ENCODE measurements at regions not wholly inside any gene's neighbourhood (a gene's known extent, or its start where the extent isn't known, plus 50 kb on each side); places are given as distances from the start of the nearest gene placed in this dataset.

- Histone ChIP-seq H3K4ac (ENCODE audit: low read depth, low read length) (no peak overlapping the region), H4K8ac (ENCODE audit: low read depth, low read length) (no peak overlapping the region), H3K79me2 (ENCODE audit: control insufficient read depth, insufficient read depth, low read length, poor library complexity) (no peaks in the 10 kb centered on the region), H3K27me3 (ENCODE audit: insufficient read depth, low read length) (no peaks in the 10 kb centered on the region), H3K27ac (ENCODE audit: low read depth, low read length) (no peak overlapping the region), H4K91ac (ENCODE audit: low read depth, low read length) (no peak overlapping the region), H2BK5ac (ENCODE audit: low read depth, low read length, poor library complexity) (no peak overlapping the region), H3K14ac (ENCODE audit: low read length) (no peak overlapping the region), H2AK5ac (ENCODE audit: low read length) (no peak overlapping the region), H3K23ac (ENCODE audit: low read length) (no peak overlapping the region), H3K79me1 (ENCODE audit: low read length) (no peaks in the 10 kb centered on the region), H2BK120ac (ENCODE audit: insufficient read depth, low read length, poor library complexity) (no peak overlapping the region), H2AFZ (ENCODE audit: insufficient read depth, low read length, poor library complexity) (no peak overlapping the region), H3K36me3 (ENCODE audit: control insufficient read depth in 1 of 2, insufficient read depth in 2 of 2, low read length in 2 of 2) (no peaks in the 10 kb centered on the region), H3K4me3 (ENCODE audit: low read depth, low read length) (no peak overlapping the region), H3K4me2 (ENCODE audit: low read length) (no peak overlapping the region), H3K18ac (ENCODE audit: low read length) (no peak overlapping the region), H4K12ac (ENCODE audit: low read depth, low read length) (no peak overlapping the region), H2BK12ac (ENCODE audit: low read length) (no peak overlapping the region), H3K9ac (ENCODE audit: low read length) (no peak overlapping the region), H3K9me3 (ENCODE audit: insufficient read depth, low read depth, low read length) (peaks cover 2% of the 10 kb centered on the region), H3K4me1 (ENCODE audit: control insufficient read depth in 1 of 2, insufficient read depth in 2 of 2, low read length in 2 of 2) (no peaks in the 10 kb centered on the region)
- no peak for DNase-seq
- no CpG with 5 or more reads among the region's 3 CpGs for WGBS (ENCODE audit: extremely low coverage, insufficient coverage, insufficient read length)
Measured at GRCh38 chr2:236979664-236980063, 106.0 kb upstream of the COPS8 start.

GRCh38 chr2:236980961-236981360, 104.7 kb upstream of the COPS8 start:
- Histone ChIP-seq H3K4me2 (ENCODE audit: low read length) (no peak overlapping the region), H2BK5ac (ENCODE audit: low read depth, low read length, poor library complexity) (no peak overlapping the region), H3K4me1 (ENCODE audit: control insufficient read depth in 1 of 2, insufficient read depth in 2 of 2, low read length in 2 of 2) (no peaks in the 10 kb centered on the region), H2BK12ac (ENCODE audit: low read length) (no peak overlapping the region), H4K91ac (ENCODE audit: low read depth, low read length) (no peak overlapping the region), H3K36me3 (ENCODE audit: control insufficient read depth in 1 of 2, insufficient read depth in 2 of 2, low read length in 2 of 2) (no peaks in the 10 kb centered on the region), H3K14ac (ENCODE audit: low read length) (no peak overlapping the region), H4K12ac (ENCODE audit: low read depth, low read length) (no peak overlapping the region), H3K4me3 (ENCODE audit: low read depth, low read length) (no peak overlapping the region), H3K9me3 (ENCODE audit: insufficient read depth, low read depth, low read length) (peaks cover 2% of the 10 kb centered on the region), H3K9ac (ENCODE audit: low read length) (no peak overlapping the region), H3K4ac (ENCODE audit: low read depth, low read length) (no peak overlapping the region), H2AFZ (ENCODE audit: insufficient read depth, low read length, poor library complexity) (no peak overlapping the region), H2AK5ac (ENCODE audit: low read length) (no peak overlapping the region), H3K27me3 (ENCODE audit: insufficient read depth, low read length) (no peaks in the 10 kb centered on the region), H3K79me2 (ENCODE audit: control insufficient read depth, insufficient read depth, low read length, poor library complexity) (no peaks in the 10 kb centered on the region), H3K23ac (ENCODE audit: low read length) (no peak overlapping the region), H3K79me1 (ENCODE audit: low read length) (no peaks in the 10 kb centered on the region), H3K18ac (ENCODE audit: low read length) (no peak overlapping the region), H2BK120ac (ENCODE audit: insufficient read depth, low read length, poor library complexity) (no peak overlapping the region), H4K8ac (ENCODE audit: low read depth, low read length) (no peak overlapping the region), H3K27ac (ENCODE audit: low read depth, low read length) (no peak overlapping the region)
- no peak for DNase-seq
- no CpG with 5 or more reads among the region's 3 CpGs for WGBS (ENCODE audit: extremely low coverage, insufficient coverage, insufficient read length)

- H3K27ac ChIP-seq (ENCODE audit: low read depth, low read length), result no peak overlapping the region
- no peak overlapping the region for H2AFZ ChIP-seq (ENCODE audit: insufficient read depth, low read length, poor library complexity)
- H2AK5ac ChIP-seq (ENCODE audit: low read length), result no peak overlapping the region
- no peak overlapping the region for H3K9ac ChIP-seq (ENCODE audit: low read length)
- H3K18ac ChIP-seq (ENCODE audit: low read length), result no peak overlapping the region
- H4K91ac ChIP-seq (ENCODE audit: low read depth, low read length), result no peak overlapping the region
- H3K36me3 ChIP-seq (ENCODE audit: control insufficient read depth in 1 of 2, insufficient read depth in 2 of 2, low read length in 2 of 2), result no peaks in the 10 kb centered on the region
- H3K23ac ChIP-seq (ENCODE audit: low read length), result no peak overlapping the region
- H3K27me3 ChIP-seq (ENCODE audit: insufficient read depth, low read length), result no peaks in the 10 kb centered on the region
- no peaks in the 10 kb centered on the region for H3K79me2 ChIP-seq (ENCODE audit: control insufficient read depth, insufficient read depth, low read length, poor library complexity)
- no peak overlapping the region for H2BK5ac ChIP-seq (ENCODE audit: low read depth, low read length, poor library complexity)
- no peak overlapping the region for H2BK120ac ChIP-seq (ENCODE audit: insufficient read depth, low read length, poor library complexity)
- no peak overlapping the region for H2BK12ac ChIP-seq (ENCODE audit: low read length)
- no peaks in the 10 kb centered on the region for H3K79me1 ChIP-seq (ENCODE audit: low read length)
- peaks cover 2% of the 10 kb centered on the region for H3K9me3 ChIP-seq (ENCODE audit: insufficient read depth, low read depth, low read length)
- H4K8ac ChIP-seq (ENCODE audit: low read depth, low read length), result no peak overlapping the region
- H3K4me2 ChIP-seq (ENCODE audit: low read length), result no peak overlapping the region
- no peak overlapping the region for H4K12ac ChIP-seq (ENCODE audit: low read depth, low read length)
- no CpG with 5 or more reads among the region's 4 CpGs for WGBS (ENCODE audit: extremely low coverage, insufficient coverage, insufficient read length)
- no peak overlapping the region for H3K4me3 ChIP-seq (ENCODE audit: low read depth, low read length)
- DNase-seq, result no peak
- H3K4ac ChIP-seq (ENCODE audit: low read depth, low read length), result no peak overlapping the region
- no peaks in the 10 kb centered on the region for H3K4me1 ChIP-seq (ENCODE audit: control insufficient read depth in 1 of 2, insufficient read depth in 2 of 2, low read length in 2 of 2)
- H3K14ac ChIP-seq (ENCODE audit: low read length), result no peak overlapping the region
Measured at GRCh38 chr2:236981701-236982485, 103.8 kb upstream of the COPS8 start.

GRCh38 chr2:236982693-236983455, 102.8 kb upstream of the COPS8 start:
- Histone ChIP-seq H4K91ac (ENCODE audit: low read depth, low read length) (no peak overlapping the region), H3K27me3 (ENCODE audit: insufficient read depth, low read length) (no peaks in the 10 kb centered on the region)
- DNase-seq, result no peak

More at GRCh38 chr2:236982693-236983455, 102.8 kb upstream of the COPS8 start:
- Histone ChIP-seq H2AFZ (ENCODE audit: insufficient read depth, low read length, poor library complexity) (no peak overlapping the region), H2BK120ac (ENCODE audit: insufficient read depth, low read length, poor library complexity) (no peak overlapping the region), H3K9me3 (ENCODE audit: insufficient read depth, low read depth, low read length) (peaks cover 2% of the 10 kb centered on the region), H3K4ac (ENCODE audit: low read depth, low read length) (no peak overlapping the region), H3K4me1 (ENCODE audit: control insufficient read depth in 1 of 2, insufficient read depth in 2 of 2, low read length in 2 of 2) (no peaks in the 10 kb centered on the region), H2AK5ac (ENCODE audit: low read length) (no peak overlapping the region), H3K79me1 (ENCODE audit: low read length) (no peaks in the 10 kb centered on the region), H2BK12ac (ENCODE audit: low read length) (no peak overlapping the region), H3K4me2 (ENCODE audit: low read length) (no peak overlapping the region), H4K8ac (ENCODE audit: low read depth, low read length) (no peak overlapping the region), H3K23ac (ENCODE audit: low read length) (no peak overlapping the region), H2BK5ac (ENCODE audit: low read depth, low read length, poor library complexity) (no peak overlapping the region), H4K12ac (ENCODE audit: low read depth, low read length) (no peak overlapping the region), H3K14ac (ENCODE audit: low read length) (no peak overlapping the region), H3K4me3 (ENCODE audit: low read depth, low read length) (no peak overlapping the region), H3K36me3 (ENCODE audit: control insufficient read depth in 1 of 2, insufficient read depth in 2 of 2, low read length in 2 of 2) (no peaks in the 10 kb centered on the region), H3K79me2 (ENCODE audit: control insufficient read depth, insufficient read depth, low read length, poor library complexity) (no peaks in the 10 kb centered on the region), H3K18ac (ENCODE audit: low read length) (no peak overlapping the region), H3K27ac (ENCODE audit: low read depth, low read length) (no peak overlapping the region), H3K9ac (ENCODE audit: low read length) (no peak overlapping the region)
- no CpG with 5 or more reads among the region's 3 CpGs for WGBS (ENCODE audit: extremely low coverage, insufficient coverage, insufficient read length)
